ENCODE measurements at regions not wholly inside any gene's neighbourhood (a gene's known extent, or its start where the extent isn't known, plus 50 kb on each side); places are given as distances from the start of the nearest gene placed in this dataset.

GRCh38 chr22:49448526-49448925, 379.1 kb downstream of the BRD1 start:
- TF ChIP-seq GATA2 (IDR thresholded peaks at IDR 0.05; ENCODE audit: low read depth, low read length) = no peak
- TF ChIP-seq GATA3 (IDR thresholded peaks at IDR 0.05; ENCODE audit: low read depth, low read length) = no peak

GRCh38 chr22:49447837-49448236, 379.8 kb downstream of the BRD1 start:
- TF ChIP-seq GATA2 (IDR thresholded peaks at IDR 0.05; ENCODE audit: low read depth, low read length) (no peak), GATA3 (IDR thresholded peaks at IDR 0.05; ENCODE audit: low read depth, low read length) (no peak)

- TF ChIP-seq GATA2 (IDR thresholded peaks at IDR 0.05; ENCODE audit: low read depth, low read length) (no peak), GATA3 (IDR thresholded peaks at IDR 0.05; ENCODE audit: low read depth, low read length) (no peak)
Measured at GRCh38 chr22:49446759-49447710, 380.6 kb downstream of the BRD1 start.

- no peak for TF ChIP-seq GATA3 (IDR thresholded peaks at IDR 0.05; ENCODE audit: low read depth, low read length)
- TF ChIP-seq GATA2 (IDR thresholded peaks at IDR 0.05; ENCODE audit: low read depth, low read length) = no peak
Measured at GRCh38 chr22:49446145-49446758, 381.4 kb downstream of the BRD1 start.

- no peak for TF ChIP-seq GATA3 (IDR thresholded peaks at IDR 0.05; ENCODE audit: low read depth, low read length)
- TF ChIP-seq GATA2 (IDR thresholded peaks at IDR 0.05; ENCODE audit: low read depth, low read length) = no peak
Measured at GRCh38 chr22:49444781-49445180, 382.9 kb downstream of the BRD1 start.

- no peak for TF ChIP-seq GATA3 (IDR thresholded peaks at IDR 0.05; ENCODE audit: low read depth, low read length)
- TF ChIP-seq GATA2 (IDR thresholded peaks at IDR 0.05; ENCODE audit: low read depth, low read length) = no peak
Measured at GRCh38 chr22:49440931-49441330, 386.7 kb downstream of the BRD1 start.

GRCh38 chr22:49439373-49439772, 388.3 kb downstream of the BRD1 start:
- TF ChIP-seq GATA3 (IDR thresholded peaks at IDR 0.05; ENCODE audit: low read depth, low read length) (no peak), GATA2 (IDR thresholded peaks at IDR 0.05; ENCODE audit: low read depth, low read length) (no peak)

- TF ChIP-seq GATA3 (IDR thresholded peaks at IDR 0.05; ENCODE audit: low read depth, low read length) (no peak), GATA2 (IDR thresholded peaks at IDR 0.05; ENCODE audit: low read depth, low read length) (no peak)
Measured at GRCh38 chr22:49437956-49438355, 389.7 kb downstream of the BRD1 start.

GRCh38 chr22:49437356-49437755, 390.3 kb downstream of the BRD1 start:
- TF ChIP-seq GATA2 (IDR thresholded peaks at IDR 0.05; ENCODE audit: low read depth, low read length) = no peak
- no peak for TF ChIP-seq GATA3 (IDR thresholded peaks at IDR 0.05; ENCODE audit: low read depth, low read length)

GRCh38 chr22:49436056-49436455, 391.6 kb downstream of the BRD1 start:
- TF ChIP-seq GATA2 (IDR thresholded peaks at IDR 0.05; ENCODE audit: low read depth, low read length) (no peak), GATA3 (IDR thresholded peaks at IDR 0.05; ENCODE audit: low read depth, low read length) (no peak)

GRCh38 chr22:49435596-49435995, 392.1 kb downstream of the BRD1 start:
- TF ChIP-seq GATA3 (IDR thresholded peaks at IDR 0.05; ENCODE audit: low read depth, low read length) = no peak
- TF ChIP-seq GATA2 (IDR thresholded peaks at IDR 0.05; ENCODE audit: low read depth, low read length) = no peak

- TF ChIP-seq GATA2 (IDR thresholded peaks at IDR 0.05; ENCODE audit: low read depth, low read length) = no peak
- TF ChIP-seq GATA3 (IDR thresholded peaks at IDR 0.05; ENCODE audit: low read depth, low read length) = no peak
Measured at GRCh38 chr22:49433717-49434611, 393.7 kb downstream of the BRD1 start.

GRCh38 chr22:49432897-49433443, 394.7 kb downstream of the BRD1 start:
- TF ChIP-seq GATA3 (IDR thresholded peaks at IDR 0.05; ENCODE audit: low read depth, low read length) = no peak
- no peak for TF ChIP-seq GATA2 (IDR thresholded peaks at IDR 0.05; ENCODE audit: low read depth, low read length)
